WTC11 (cell line): ENCODE measurements at regions not wholly inside any gene's neighbourhood (a gene's known extent, or its start where the extent isn't known, plus 50 kb on each side); places are given as distances from the start of the nearest gene placed in this dataset.

Experiments used
- ELF4 ChIP-seq: sonication (generic); formaldehyde crosslinking; IDR thresholded peaks from 2 replicates; pipeline ENCODE4 v1.8.1; 2022; ENCODE audit warnings: low read depth, mild to moderate bottlenecking, moderate library complexity, missing genetic modification reagents
- ESRRA ChIP-seq: sonication (generic); formaldehyde crosslinking; IDR thresholded peaks from 2 replicates; pipeline ENCODE4 v1.8.1; 2022; ENCODE audit warnings: mild to moderate bottlenecking, missing genetic modification reagents, borderline replicate concordance
- FOXK1 ChIP-seq: sonication (generic); formaldehyde crosslinking; IDR thresholded peaks from 2 replicates; pipeline ENCODE4 v1.8.0; 2022; ENCODE audit warnings: mild to moderate bottlenecking, moderate library complexity, missing genetic modification reagents
- GRHL2 ChIP-seq: fragments of 250-450 bp; sonication (Bioruptor Pico); IDR thresholded peaks from 2 replicates; pipeline ENCODE4 v1.8.0; 2022; ENCODE audit warnings: mild to moderate bottlenecking, moderate library complexity; ENCODE audit not compliant: insufficient replicate concordance, severe bottlenecking
- ZNF232 ChIP-seq: sonication (generic); formaldehyde crosslinking; IDR thresholded peaks from 2 replicates; pipeline ENCODE4 v1.8.0; 2022; ENCODE audit warnings: mild to moderate bottlenecking, missing genetic modification reagents
- TF ChIP-seq, protein P1 (sequence below): sonication (generic); formaldehyde crosslinking; IDR thresholded peaks from 2 replicates; pipeline ENCODE4 v1.8.0; 2022; ENCODE audit warnings: mild to moderate bottlenecking, missing genetic modification reagents
- TF ChIP-seq, protein P2 (sequence below): fragments of 200-600 bp; IDR thresholded peaks from 2 replicates; pipeline ENCODE4 v1.8.0; 2022; ENCODE audit warnings: antibody characterized with exemption
- TF ChIP-seq, protein P3 (sequence below): sonication (generic); formaldehyde crosslinking; IDR thresholded peaks from 2 replicates; pipeline ENCODE4 v1.8.1; 2023; ENCODE audit warnings: mild to moderate bottlenecking, missing genetic modification reagents
- TF ChIP-seq, protein P4 (sequence below): sonication (generic); formaldehyde crosslinking; IDR thresholded peaks from 2 replicates; pipeline ENCODE4 v1.8.1; 2023; ENCODE audit warnings: mild to moderate bottlenecking, missing genetic modification reagents, borderline replicate concordance
- TF ChIP-seq, protein P5 (sequence below): sonication (generic); formaldehyde crosslinking; IDR thresholded peaks from 2 replicates; pipeline ENCODE4 v1.8.0; 2023; ENCODE audit warnings: missing genetic modification reagents
- TF ChIP-seq, protein P6 (sequence below): sonication (generic); formaldehyde crosslinking; IDR thresholded peaks from 2 replicates; pipeline ENCODE4 v1.8.1; 2023; ENCODE audit warnings: mild to moderate bottlenecking, missing genetic modification reagents, moderate library complexity
- TF ChIP-seq, protein P7 (sequence below): sonication (generic); formaldehyde crosslinking; IDR thresholded peaks from 2 replicates; pipeline ENCODE4 v1.8.0; 2022; ENCODE audit warnings: mild to moderate bottlenecking, missing genetic modification reagents

DNA sequence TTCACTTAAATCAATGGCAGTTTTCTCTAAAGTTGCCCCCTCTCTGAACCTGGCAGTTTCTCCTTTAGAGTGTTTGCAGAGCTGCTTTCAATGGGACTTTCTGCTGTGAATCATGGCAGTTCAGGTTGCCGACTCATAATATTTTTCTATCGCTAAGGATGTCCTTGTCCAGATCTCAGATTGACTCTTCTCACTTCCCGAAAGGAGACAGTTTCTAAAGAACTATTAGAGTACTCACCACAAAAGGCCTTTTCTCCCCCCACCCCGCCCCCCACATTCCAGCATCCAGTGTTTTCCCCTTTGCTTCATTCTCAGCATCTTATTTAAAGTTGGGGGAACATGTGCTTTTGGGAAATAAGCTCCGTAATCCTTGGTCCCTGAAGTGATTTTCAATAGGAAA is 443.5 kb upstream of the KLF4 start:
- TF ChIP-seq, protein P1, sequence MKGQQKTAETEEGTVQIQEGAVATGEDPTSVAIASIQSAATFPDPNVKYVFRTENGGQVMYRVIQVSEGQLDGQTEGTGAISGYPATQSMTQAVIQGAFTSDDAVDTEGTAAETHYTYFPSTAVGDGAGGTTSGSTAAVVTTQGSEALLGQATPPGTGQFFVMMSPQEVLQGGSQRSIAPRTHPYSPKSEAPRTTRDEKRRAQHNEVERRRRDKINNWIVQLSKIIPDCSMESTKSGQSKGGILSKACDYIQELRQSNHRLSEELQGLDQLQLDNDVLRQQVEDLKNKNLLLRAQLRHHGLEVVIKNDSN (CRISPR knock-in tag): no peak
- TF ChIP-seq, protein P2, sequence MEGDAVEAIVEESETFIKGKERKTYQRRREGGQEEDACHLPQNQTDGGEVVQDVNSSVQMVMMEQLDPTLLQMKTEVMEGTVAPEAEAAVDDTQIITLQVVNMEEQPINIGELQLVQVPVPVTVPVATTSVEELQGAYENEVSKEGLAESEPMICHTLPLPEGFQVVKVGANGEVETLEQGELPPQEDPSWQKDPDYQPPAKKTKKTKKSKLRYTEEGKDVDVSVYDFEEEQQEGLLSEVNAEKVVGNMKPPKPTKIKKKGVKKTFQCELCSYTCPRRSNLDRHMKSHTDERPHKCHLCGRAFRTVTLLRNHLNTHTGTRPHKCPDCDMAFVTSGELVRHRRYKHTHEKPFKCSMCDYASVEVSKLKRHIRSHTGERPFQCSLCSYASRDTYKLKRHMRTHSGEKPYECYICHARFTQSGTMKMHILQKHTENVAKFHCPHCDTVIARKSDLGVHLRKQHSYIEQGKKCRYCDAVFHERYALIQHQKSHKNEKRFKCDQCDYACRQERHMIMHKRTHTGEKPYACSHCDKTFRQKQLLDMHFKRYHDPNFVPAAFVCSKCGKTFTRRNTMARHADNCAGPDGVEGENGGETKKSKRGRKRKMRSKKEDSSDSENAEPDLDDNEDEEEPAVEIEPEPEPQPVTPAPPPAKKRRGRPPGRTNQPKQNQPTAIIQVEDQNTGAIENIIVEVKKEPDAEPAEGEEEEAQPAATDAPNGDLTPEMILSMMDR: no peak
- TF ChIP-seq FOXK1 (CRISPR knock-in tag) (no peak), ESRRA (CRISPR knock-in tag) (no peak), ZNF232 (CRISPR knock-in tag) (no peak), GRHL2 (CRISPR knock-in tag) (no peak), ELF4 (CRISPR knock-in tag) (no peak)
- TF ChIP-seq, protein P3, sequence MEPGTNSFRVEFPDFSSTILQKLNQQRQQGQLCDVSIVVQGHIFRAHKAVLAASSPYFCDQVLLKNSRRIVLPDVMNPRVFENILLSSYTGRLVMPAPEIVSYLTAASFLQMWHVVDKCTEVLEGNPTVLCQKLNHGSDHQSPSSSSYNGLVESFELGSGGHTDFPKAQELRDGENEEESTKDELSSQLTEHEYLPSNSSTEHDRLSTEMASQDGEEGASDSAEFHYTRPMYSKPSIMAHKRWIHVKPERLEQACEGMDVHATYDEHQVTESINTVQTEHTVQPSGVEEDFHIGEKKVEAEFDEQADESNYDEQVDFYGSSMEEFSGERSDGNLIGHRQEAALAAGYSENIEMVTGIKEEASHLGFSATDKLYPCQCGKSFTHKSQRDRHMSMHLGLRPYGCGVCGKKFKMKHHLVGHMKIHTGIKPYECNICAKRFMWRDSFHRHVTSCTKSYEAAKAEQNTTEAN (CRISPR knock-in tag): no peak
- TF ChIP-seq, protein P4, sequence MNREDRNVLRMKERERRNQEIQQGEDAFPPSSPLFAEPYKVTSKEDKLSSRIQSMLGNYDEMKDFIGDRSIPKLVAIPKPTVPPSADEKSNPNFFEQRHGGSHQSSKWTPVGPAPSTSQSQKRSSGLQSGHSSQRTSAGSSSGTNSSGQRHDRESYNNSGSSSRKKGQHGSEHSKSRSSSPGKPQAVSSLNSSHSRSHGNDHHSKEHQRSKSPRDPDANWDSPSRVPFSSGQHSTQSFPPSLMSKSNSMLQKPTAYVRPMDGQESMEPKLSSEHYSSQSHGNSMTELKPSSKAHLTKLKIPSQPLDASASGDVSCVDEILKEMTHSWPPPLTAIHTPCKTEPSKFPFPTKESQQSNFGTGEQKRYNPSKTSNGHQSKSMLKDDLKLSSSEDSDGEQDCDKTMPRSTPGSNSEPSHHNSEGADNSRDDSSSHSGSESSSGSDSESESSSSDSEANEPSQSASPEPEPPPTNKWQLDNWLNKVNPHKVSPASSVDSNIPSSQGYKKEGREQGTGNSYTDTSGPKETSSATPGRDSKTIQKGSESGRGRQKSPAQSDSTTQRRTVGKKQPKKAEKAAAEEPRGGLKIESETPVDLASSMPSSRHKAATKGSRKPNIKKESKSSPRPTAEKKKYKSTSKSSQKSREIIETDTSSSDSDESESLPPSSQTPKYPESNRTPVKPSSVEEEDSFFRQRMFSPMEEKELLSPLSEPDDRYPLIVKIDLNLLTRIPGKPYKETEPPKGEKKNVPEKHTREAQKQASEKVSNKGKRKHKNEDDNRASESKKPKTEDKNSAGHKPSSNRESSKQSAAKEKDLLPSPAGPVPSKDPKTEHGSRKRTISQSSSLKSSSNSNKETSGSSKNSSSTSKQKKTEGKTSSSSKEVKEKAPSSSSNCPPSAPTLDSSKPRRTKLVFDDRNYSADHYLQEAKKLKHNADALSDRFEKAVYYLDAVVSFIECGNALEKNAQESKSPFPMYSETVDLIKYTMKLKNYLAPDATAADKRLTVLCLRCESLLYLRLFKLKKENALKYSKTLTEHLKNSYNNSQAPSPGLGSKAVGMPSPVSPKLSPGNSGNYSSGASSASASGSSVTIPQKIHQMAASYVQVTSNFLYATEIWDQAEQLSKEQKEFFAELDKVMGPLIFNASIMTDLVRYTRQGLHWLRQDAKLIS (CRISPR knock-in tag): no peak
- TF ChIP-seq, protein P5, sequence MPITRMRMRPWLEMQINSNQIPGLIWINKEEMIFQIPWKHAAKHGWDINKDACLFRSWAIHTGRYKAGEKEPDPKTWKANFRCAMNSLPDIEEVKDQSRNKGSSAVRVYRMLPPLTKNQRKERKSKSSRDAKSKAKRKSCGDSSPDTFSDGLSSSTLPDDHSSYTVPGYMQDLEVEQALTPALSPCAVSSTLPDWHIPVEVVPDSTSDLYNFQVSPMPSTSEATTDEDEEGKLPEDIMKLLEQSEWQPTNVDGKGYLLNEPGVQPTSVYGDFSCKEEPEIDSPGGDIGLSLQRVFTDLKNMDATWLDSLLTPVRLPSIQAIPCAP: no peak
- TF ChIP-seq, protein P6, sequence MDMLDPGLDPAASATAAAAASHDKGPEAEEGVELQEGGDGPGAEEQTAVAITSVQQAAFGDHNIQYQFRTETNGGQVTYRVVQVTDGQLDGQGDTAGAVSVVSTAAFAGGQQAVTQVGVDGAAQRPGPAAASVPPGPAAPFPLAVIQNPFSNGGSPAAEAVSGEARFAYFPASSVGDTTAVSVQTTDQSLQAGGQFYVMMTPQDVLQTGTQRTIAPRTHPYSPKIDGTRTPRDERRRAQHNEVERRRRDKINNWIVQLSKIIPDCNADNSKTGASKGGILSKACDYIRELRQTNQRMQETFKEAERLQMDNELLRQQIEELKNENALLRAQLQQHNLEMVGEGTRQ (CRISPR knock-in tag): no peak
- TF ChIP-seq, protein P7, sequence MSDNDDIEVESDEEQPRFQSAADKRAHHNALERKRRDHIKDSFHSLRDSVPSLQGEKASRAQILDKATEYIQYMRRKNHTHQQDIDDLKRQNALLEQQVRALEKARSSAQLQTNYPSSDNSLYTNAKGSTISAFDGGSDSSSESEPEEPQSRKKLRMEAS (CRISPR knock-in tag): no peak
